Activated CD8-positive, alpha-beta T cell treated with anti-CD3 and anti-CD28 coated beads for 36 hours (primary cell): ENCODE measurements at regions not wholly inside any gene's neighbourhood (a gene's known extent, or its start where the extent isn't known, plus 50 kb on each side); places are given as distances from the start of the nearest gene placed in this dataset.

Source experiments
- ATAC-seq: fragments of 200-7000 bp; cut with Tn5 transposase; one replicate; pipeline ENCODE4 v1.10.0; 2021; ENCODE audit warnings: mild to moderate bottlenecking, moderate library complexity
- CTCF ChIA-PET: fragments of 350-600 bp; sonication (Branson Sonifier 250); formaldehyde crosslinking; loops from one replicate; lab custom pipeline; 2021; ENCODE audit warnings: antibody characterized with exemption; lab: Charles Lee
- POLR2A ChIA-PET: fragments of 350-600 bp; sonication (Branson Sonifier 250); formaldehyde crosslinking; loops from one replicate; lab custom pipeline; 2021; ENCODE audit warnings: antibody characterized with exemption; lab: Charles Lee
- DNase-seq: peaks from one replicate; pipeline ENCODE4 v3.0.0-alpha.2; 2020
- H3K27ac Mint-ChIP-seq: one replicate; pipeline ENCODE4 v1.8.0; 2021; ENCODE audit warnings: mild to moderate bottlenecking, mixed read lengths
- H3K27me3 Mint-ChIP-seq: one replicate; pipeline ENCODE4 v1.8.0; 2021; ENCODE audit warnings: mixed read lengths
- H3K36me3 Mint-ChIP-seq: one replicate; pipeline ENCODE4 v1.8.0; 2021; ENCODE audit warnings: low read depth, mixed read lengths
- H3K4me1 Mint-ChIP-seq: one replicate; pipeline ENCODE4 v1.8.0; 2021; ENCODE audit warnings: low read depth, mixed read lengths
- H3K4me3 Mint-ChIP-seq: one replicate; pipeline ENCODE4 v1.8.0; 2021; ENCODE audit warnings: mild to moderate bottlenecking, moderate library complexity, mixed read lengths
- H3K9me3 Mint-ChIP-seq: one replicate; pipeline ENCODE4 v1.8.0; 2021; ENCODE audit warnings: mixed read lengths
- CTCF ChIP-seq: fragments of 200-600 bp; IDR thresholded peaks from one replicate; pipeline ENCODE4 v1.8.0; 2022; ENCODE audit warnings: antibody characterized with exemption, mild to moderate bottlenecking
- intact Hi-C: fragments of 100-400 bp; cut with micrococcal nuclease; formaldehyde crosslinking; loops from one replicate; pipeline ENCODE4 v1.10.0; 2022

DNA sequence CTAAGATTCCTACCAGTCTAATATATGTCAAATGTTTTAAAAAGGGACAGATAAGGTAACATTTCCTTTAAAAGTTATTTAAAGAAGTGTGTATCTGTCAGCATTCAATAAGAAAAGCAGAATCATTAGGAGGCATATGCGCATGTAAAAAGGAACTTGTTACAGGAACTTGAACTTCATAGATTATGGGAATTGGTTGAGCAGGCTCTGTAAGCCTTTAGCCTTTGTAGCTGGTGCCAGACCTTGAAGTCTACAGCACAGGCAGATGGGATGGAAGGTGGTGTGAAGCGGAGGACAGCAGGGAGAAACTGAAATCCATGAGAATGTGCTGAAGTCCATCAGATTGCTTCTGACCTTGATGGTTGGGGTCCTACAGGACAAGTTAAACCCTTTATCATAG lies 138.3 kb upstream of the ST6GAL2 start:
- no peak for TF ChIP-seq CTCF
- CTCF ChIA-PET = no interaction called here
- ATAC-seq (no peak), DNase-seq (no peak)
- no peak overlapping the region for H3K27ac Mint-ChIP-seq
- intact Hi-C loops = no loop called here
- H3K9me3 Mint-ChIP-seq = no peaks in the 10 kb centered on the region
- POLR2A ChIA-PET = no interaction called here
- H3K36me3 Mint-ChIP-seq = no peaks in the 10 kb centered on the region
- H3K4me1 Mint-ChIP-seq = no peaks in the 10 kb centered on the region
- peaks cover 1% of the 10 kb centered on the region for H3K27me3 Mint-ChIP-seq
- no peak overlapping the region for H3K4me3 Mint-ChIP-seq

GRCh38 chr2:107025291-107025857 lies 139.4 kb upstream of the ST6GAL2 start:
- H3K27ac Mint-ChIP-seq = no peak overlapping the region

DNA sequence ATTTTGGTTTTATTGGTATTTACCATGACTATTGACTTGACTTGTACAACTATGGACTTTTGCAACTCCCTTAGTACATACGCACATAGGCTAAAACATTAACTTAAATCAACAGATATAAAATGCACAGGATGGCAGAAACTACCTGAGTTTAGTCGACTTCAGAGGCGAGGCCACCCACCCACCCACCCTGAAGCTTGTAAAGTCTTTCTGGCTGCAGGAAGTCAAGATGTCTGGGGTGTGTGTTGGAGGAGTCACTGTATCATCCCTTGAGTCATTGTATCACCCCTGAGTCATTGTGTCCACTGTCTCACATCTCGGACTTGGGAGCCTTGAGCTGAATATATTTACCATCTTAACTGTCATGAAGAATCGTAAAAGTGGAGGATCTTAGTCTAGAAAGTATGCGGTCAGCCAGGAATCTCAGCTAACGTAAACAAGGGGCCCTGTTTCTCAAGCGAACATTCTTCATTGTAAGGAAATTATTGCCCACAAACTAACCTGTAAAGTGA lies 140.0 kb upstream of the ST6GAL2 start:
- ChIA-PET POLR2A (no interaction called here), CTCF (no interaction called here)
- Mint-ChIP-seq H3K27ac (no peak overlapping the region), H3K27me3 (peaks cover 1% of the 10 kb centered on the region), H3K9me3 (no peaks in the 10 kb centered on the region), H3K4me3 (no peak overlapping the region), H3K36me3 (no peaks in the 10 kb centered on the region), H3K4me1 (no peaks in the 10 kb centered on the region)
- no peak for TF ChIP-seq CTCF
- DNase-seq = no peak
- intact Hi-C loops = no loop called here
- no peak for ATAC-seq

More at GRCh38 chr2:107025291-107025857, 139.4 kb upstream of the ST6GAL2 start:
- DNase-seq (no peak), ATAC-seq (no peak)
- TF ChIP-seq CTCF = no peak
- intact Hi-C loops = no loop called here
- H3K4me3 Mint-ChIP-seq = no peak overlapping the region
- ChIA-PET CTCF (no interaction called here), POLR2A (no interaction called here)
- no peaks in the 10 kb centered on the region for H3K36me3 Mint-ChIP-seq
- no peaks in the 10 kb centered on the region for H3K4me1 Mint-ChIP-seq
- no peaks in the 10 kb centered on the region for H3K9me3 Mint-ChIP-seq
- H3K27me3 Mint-ChIP-seq = peaks cover 1% of the 10 kb centered on the region

DNA sequence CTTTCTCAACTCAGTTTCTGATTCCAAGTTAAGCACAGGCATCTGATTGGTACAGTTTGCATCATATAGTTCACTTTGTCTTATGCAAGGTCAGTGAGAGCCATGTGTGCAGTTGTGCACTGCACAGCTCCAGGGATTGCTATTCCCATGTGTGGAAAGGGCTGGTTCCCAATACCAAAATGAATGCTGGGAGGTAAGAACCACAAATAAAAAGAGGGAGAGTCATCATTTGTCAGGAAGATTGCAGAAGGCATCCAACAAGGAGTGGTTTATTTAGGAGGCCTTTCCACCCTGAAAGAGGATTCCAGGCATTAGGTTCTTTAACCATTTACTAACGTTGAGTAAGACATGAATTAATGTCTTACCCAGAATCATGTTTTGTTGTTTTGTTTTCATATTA lies 141.2 kb upstream of the ST6GAL2 start:
- no peaks in the 10 kb centered on the region for H3K36me3 Mint-ChIP-seq

DNA sequence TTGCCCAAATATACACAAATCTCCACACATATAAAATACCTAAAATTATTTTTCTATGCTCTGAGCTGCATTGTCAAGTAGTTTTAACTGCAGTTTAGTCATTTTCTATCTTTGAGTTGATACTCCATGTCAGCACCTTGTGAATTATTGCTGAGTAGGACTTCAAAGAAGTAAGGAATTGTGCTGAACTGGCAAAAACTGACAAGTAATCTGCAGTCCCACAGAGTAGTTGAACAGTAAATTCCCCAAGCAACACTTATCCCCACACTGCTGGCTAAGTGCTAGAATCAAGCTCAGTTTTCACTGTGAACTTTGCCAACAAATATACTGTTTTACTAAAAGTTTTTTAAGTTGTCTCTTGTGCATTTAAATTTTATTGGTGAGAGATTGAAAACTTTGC lies 141.8 kb upstream of the ST6GAL2 start:
- intact Hi-C loops = no loop called here
- CTCF ChIA-PET = no interaction called here
- Mint-ChIP-seq H3K4me3 (no peak overlapping the region), H3K27me3 (no peaks in the 10 kb centered on the region), H3K27ac (no peak overlapping the region), H3K36me3 (no peaks in the 10 kb centered on the region), H3K4me1 (no peaks in the 10 kb centered on the region), H3K9me3 (no peaks in the 10 kb centered on the region)
- ATAC-seq = no peak
- POLR2A ChIA-PET = no interaction called here
- no peak for DNase-seq
- no peak for TF ChIP-seq CTCF

More for the DNA sequence above, 141.2 kb upstream of the ST6GAL2 start:
- intact Hi-C loops = no loop called here
- TF ChIP-seq CTCF = no peak
- Mint-ChIP-seq H3K9me3 (no peaks in the 10 kb centered on the region), H3K4me1 (no peaks in the 10 kb centered on the region), H3K27me3 (peaks cover 1% of the 10 kb centered on the region), H3K27ac (no peak overlapping the region), H3K4me3 (no peak overlapping the region)
- no peak for ATAC-seq
- CTCF ChIA-PET = no interaction called here
- POLR2A ChIA-PET = no interaction called here
- DNase-seq = no peak
